ENCODE measurements at regions not wholly inside any gene's neighbourhood (a gene's known extent, or its start where the extent isn't known, plus 50 kb on each side); places are given as distances from the start of the nearest gene placed in this dataset.
"Not testable (repeated sequence)": the region's sequence is repeated elsewhere in the genome, so short reads cannot be mapped to it uniquely, and the experiment has no call there.

DNA sequence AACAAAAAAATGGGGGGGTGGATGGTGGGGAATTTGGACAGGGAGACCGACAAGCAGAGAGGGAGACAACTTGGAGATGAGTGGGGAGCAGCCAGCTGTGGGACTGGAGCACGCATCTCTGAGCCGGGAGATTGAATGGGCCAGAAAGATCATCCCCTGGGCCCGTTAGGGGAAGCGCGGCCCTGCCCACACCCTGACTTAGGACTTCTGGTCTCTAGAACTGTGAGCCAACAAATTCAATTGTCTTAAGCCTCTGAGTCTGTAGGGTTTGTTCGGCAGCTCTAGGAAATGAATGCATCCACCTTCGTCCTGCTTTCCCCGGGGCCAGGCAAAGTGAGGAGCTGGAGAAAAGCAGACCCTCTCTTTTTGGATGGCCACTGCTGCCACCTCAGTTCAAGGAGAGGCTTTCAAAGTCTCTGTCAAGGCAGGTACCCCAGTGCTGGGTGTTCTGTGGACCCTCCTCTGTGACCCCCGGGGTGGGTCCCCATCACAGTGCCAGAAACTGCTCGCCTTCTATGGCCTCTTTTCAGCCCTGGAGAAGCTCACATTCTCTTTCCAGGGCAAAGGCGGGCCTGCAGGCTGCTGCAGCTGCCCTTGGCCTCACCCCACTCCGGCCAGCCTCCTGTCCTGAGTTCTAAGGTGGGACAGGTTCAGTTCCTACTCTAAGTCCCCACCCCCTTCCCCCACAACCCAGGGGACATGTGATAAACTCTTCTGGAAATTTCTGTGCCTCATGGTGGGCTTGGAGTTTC, 423.2 kb downstream of the RPS24 start:
- no peak for ATAC-seq
- no peak for DNase-seq

DNA sequence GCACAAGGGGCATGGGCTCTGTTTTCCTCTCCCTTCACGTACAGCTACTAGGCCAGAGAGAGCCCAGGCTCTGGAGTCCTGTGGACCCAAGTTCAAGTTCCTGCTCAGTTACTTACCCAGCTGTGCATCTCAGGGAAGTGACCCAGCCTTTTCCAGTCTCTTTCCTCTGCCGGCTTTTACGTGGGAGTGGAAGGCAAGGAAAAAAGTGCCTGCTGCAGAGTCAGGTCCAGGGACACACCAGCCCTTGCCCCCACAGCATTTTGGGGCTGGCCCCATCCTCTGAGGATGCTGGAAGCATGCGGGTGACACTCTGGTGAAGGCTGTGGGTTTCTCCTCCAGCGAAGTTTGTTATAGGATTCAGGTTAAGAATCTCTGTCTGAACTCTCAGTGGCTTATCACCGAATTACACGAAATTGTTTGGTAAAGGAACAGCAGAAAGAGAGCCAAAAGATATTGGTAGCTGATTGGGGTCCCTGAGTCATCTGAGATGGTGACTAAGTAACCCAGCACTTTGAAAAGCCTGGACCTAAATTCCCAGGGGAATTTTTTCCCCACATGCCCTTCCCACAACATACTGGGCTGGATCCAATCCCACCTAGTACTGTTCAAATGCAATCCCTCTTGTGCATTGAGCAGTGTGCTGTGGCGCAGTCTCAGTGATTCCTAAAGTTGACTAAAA, 424.3 kb downstream of the RPS24 start:
- ATAC-seq (no peak), DNase-seq (no peak)

- no peak for DNase-seq
- no peak for ATAC-seq
Measured at GRCh38 chr10:78458983-78459638, 425.4 kb downstream of the RPS24 start.

GRCh38 chr10:78459639-78460037, 426.0 kb downstream of the RPS24 start:
- ATAC-seq: no peak

GRCh38 chr10:78460204-78460603, 426.5 kb downstream of the RPS24 start:
- DNase-seq: no peak
- no peak for ATAC-seq

More at GRCh38 chr10:78459639-78460037, 426.0 kb downstream of the RPS24 start:
- no peak for DNase-seq

- ATAC-seq: no peak
- no peak for DNase-seq
Measured at GRCh38 chr10:78461333-78461732, 427.7 kb downstream of the RPS24 start.

GRCh38 chr10:78462176-78462575, 428.5 kb downstream of the RPS24 start:
- DNase-seq (no peak), ATAC-seq (no peak)

GRCh38 chr10:78462726-78463228, 429.1 kb downstream of the RPS24 start:
- no peak for ATAC-seq
- no peak for DNase-seq

DNA sequence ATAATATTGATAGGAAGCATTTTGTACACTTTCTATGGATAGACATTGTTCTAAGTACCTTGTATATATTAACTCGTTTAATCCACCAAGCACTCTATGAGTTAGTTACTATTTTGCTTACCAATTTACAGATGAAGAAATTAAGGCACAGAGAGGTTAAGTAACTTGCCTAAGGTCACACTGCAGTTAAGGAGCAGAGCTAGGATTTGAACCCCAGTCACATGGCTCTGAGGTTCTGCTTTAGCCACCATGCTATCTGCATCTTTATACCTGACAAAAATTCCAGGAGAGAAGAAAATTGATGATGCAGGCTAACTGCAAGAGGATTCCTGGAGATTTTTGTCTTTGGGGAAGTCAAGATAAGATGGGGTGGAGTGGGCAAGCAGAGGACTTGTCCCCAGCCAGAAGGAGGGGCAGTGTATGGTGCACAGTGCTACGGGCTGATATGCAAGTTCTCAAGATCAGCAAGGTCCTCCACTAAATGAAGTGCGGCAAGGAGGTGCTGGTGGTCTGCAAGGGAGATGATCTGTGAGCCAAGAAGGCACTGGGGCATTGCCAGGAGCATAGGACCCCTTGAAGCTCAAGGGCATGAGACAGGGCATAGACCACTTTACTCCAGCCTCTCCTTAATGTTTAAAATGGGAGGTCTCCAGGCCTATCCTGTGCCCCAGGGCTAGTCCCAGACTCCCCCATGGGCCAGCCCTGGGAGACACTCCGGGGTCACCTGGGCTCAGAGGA, 430.6 kb downstream of the RPS24 start:
- DNase-seq: no peak

GRCh38 chr10:78464856-78465267, 431.2 kb downstream of the RPS24 start:
- DNase-seq: no peak
- no peak for ATAC-seq

More for the DNA sequence above, 430.6 kb downstream of the RPS24 start:
- no peak for ATAC-seq

DNA sequence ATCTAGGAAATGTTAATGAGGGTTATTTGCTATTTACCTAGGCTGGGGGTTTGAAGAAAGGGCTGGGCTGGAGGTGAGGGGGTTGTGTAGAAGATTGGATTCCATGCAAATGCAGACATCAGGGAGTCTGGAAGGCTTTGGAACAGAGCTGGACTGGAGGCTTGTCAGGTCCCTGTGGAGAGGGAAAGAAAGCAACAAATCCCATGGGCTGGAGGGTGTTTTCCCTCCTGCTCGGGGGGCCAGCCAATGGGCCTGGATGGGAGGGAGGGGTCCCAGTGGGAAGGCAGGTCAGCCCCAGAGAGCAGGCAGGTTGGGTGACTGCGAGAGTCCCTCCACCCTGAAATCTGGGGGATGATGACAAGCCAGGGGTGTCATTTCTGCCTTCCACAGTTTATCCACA, 431.8 kb downstream of the RPS24 start:
- ATAC-seq (no peak), DNase-seq (no peak)

DNA sequence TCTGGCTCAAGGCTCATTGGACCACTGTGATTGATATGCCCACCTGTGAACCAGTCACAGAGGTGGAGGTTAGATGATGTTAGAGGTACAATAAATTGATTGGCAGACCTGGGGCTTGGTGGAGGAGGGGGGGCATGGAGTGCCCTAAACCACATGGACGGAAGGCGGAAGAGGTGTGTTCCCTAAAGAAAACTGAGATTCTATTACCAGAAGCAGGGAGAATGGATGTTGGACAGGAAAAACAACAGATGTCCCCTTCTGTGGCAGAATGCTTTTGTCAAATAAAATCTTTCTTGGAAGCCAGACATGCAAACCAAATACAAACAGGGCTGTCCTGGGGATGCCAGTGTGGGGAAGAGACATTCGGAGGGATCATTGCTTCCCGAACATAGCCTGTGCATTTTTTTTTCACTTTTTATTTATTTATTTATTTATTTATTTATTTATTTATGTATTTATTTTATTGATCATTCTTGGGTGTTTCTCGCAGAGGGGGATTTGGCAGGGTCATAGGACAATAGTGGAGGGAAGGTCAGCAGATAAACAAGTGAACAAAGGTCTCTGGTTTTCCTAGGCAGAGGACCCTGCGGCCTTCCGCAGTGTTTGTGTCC, 433.9 kb downstream of the RPS24 start:
- DNase-seq (no peak), ATAC-seq (no peak)

- not testable (repeated sequence) for ATAC-seq, DNase-seq
Measured at GRCh38 chr10:78468731-78469130, 435.1 kb downstream of the RPS24 start.

DNA sequence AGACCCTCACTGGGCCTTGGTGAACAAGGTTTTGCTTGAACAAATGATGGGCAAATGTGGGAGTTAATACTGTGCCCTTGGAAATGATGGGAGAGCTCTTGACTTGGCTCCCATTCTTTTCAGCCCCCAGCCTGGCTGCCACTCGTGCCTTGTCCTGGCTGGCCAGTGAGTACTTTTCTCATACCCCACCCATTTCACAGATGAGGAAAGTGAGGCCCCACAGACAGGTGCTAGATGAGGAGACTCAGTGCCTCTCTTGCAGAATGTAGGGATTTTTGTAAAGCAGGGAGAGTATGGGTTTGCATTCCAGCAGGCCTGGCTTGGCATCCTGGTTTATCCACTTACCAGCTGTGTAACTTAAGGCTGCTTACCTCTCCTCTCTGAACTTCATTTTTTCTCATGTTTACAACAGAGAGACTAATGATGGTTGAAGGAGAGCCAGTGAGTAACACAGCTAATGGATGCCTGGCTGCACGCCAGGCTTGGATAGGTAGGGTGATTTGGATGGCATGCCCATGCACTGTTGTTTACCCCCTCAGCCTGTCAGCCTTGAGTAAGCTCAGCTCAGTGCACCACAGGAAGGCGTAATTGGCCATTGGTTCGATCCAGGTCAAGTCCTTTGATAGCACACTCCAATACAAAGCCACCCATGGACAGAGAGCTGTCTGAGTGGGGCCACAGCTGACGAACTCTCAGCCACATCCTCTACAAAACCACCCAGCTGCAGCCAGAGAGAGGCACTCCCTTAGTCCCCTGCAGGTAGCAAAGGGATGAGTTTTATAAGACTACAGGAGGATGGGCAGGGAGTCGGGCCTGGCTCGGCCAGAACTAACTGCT, 436.8 kb downstream of the RPS24 start:
- no peak for ATAC-seq
- DNase-seq: no peak

GRCh38 chr10:78471326-78471722, 437.7 kb downstream of the RPS24 start:
- ATAC-seq (no peak), DNase-seq (no peak)

GRCh38 chr10:78471723-78472550, 438.3 kb downstream of the RPS24 start:
- no peak for ATAC-seq
- no peak for DNase-seq

DNA sequence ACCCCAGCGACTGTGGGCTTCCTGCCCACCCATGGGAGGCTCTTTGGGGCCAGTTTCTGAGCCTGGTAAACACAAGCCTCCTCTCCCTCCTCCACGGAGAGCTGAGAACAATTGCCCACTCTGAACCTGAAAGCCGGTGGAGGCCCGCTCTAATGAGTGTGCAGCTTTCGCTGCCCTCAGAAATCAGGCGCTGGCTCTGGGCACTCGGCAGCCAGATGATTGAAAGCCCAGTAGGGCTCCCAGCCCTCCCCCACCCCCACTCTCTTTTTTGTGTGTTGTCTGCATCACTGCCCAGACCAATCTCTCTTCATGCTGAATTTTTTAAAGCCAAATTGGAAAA, 438.9 kb downstream of the RPS24 start:
- ATAC-seq: no peak
- DNase-seq: no peak

DNA sequence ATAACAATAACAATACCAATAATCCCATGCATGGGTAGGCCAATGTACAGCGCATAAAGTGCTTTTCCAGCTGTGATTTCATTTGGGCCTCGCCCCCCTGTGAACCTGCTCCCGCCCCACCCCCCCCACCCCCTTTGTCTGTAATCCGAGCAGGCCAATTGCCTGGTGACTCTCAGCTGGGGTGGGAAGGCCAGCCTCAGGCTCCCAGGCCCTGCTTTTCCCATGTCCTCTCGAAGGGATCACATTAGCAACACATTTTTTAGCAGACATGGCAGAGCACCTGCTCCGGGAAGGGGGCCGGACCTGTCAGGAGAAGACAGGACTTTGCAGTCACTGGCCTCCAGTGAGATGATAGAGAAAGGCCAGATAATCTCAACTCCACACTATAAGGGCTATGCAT, 439.3 kb downstream of the RPS24 start:
- no peak for ATAC-seq

DNA sequence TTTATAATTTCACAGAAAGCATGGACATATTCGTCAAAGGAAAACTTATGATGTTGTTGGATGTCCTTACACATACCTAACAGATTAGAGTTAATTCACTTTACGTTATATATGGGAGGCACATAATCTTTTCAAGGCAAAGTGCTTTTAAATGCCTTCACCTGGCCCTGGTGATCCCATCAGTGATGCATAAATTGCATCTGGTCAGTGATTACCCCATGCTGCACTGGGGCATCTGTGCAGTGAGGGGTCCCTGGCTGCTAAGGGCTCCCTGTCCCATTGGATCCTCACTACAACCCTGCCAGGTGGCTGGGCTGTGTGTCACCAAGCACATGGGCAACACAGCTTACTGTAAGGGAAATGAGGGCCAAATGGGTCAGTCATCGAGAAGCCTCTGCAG, 441.1 kb downstream of the RPS24 start:
- DNase-seq (no peak), ATAC-seq (no peak)

More for the DNA sequence above, 439.3 kb downstream of the RPS24 start:
- no peak for DNase-seq

- no peak for ATAC-seq
- DNase-seq: no peak
Measured at GRCh38 chr10:78475437-78475836, 441.8 kb downstream of the RPS24 start.
